IMR-90 (cell line): ENCODE measurements at regions not wholly inside any gene's neighbourhood (a gene's known extent, or its start where the extent isn't known, plus 50 kb on each side); places are given as distances from the start of the nearest gene placed in this dataset.

Experiments used
- ATAC-seq: fragments of 200-7000 bp; cut with Tn5 transposase; 2 replicates; pipeline ENCODE4 v1.9.1; 2020; ENCODE audit warnings: low read depth, mild to moderate bottlenecking, moderate library complexity
- BruUV-seq: library from RNA; stranded (reverse); fragments of 400-500 nt; replicated peaks from 2 replicates; lab custom pipeline; 2021; lab: Mats Ljungman, UMichigan
- CTCF ChIA-PET: fragments of 300-600 bp; formaldehyde crosslinking; extraction: SDS; loops from one replicate; lab custom pipeline; 2021; ENCODE audit warnings: antibody characterized with exemption; lab: Yijun Ruan, JAX
- POLR2A ChIA-PET: fragments of 300-600 bp; sonication (Branson Sonifier 250); formaldehyde crosslinking; loops from one replicate; lab custom pipeline; 2022; ENCODE audit warnings: antibody characterized with exemption; ENCODE audit not compliant: unreplicated experiment; lab: Charles Lee
- DNase-seq: peaks from one replicate; pipeline ENCODE4 v3.0.0; 2013
- H2AFZ ChIP-seq: replicated peaks from 2 replicates; pipeline ENCODE3; 2013; ENCODE audit warnings: low read length, mild to moderate bottlenecking; ENCODE audit not compliant: poor library complexity
- H2AK5ac ChIP-seq: 2 replicates; pipeline ENCODE4 v1.6.1; 2013; ENCODE audit warnings: low read depth, low read length, inconsistent platforms
- H2AK9ac ChIP-seq: replicated peaks from 2 replicates; pipeline ENCODE3; 2013; ENCODE audit warnings: mild to moderate bottlenecking, low read depth, low read length, moderate library complexity; ENCODE audit not compliant: poor library complexity
- H2BK120ac ChIP-seq: 2 replicates; pipeline ENCODE4 v1.6.1; 2013; ENCODE audit warnings: low read depth, low read length, inconsistent platforms
- H2BK15ac ChIP-seq: 3 replicates; pipeline ENCODE4 v1.6.1; 2013; ENCODE audit warnings: low read depth, low read length, inconsistent platforms
- H2BK20ac ChIP-seq: 2 replicates; pipeline ENCODE4 v1.6.1; 2013; ENCODE audit warnings: low read depth, mild to moderate bottlenecking, inconsistent platforms, low read length, moderate library complexity
- H2BK5ac ChIP-seq: 2 replicates; pipeline ENCODE4 v1.6.1; 2013; ENCODE audit warnings: mild to moderate bottlenecking, low read depth, low read length, inconsistent platforms; ENCODE audit not compliant: poor library complexity, severe bottlenecking
- H3K14ac ChIP-seq: replicated peaks from 2 replicates; pipeline ENCODE4 v1.6.1; 2013; ENCODE audit warnings: low read depth, low read length, inconsistent platforms
- H3K18ac ChIP-seq: 2 replicates; pipeline ENCODE4 v1.6.1; 2013; ENCODE audit warnings: low read depth, low read length, control low read depth
- H3K23ac ChIP-seq: 2 replicates; pipeline ENCODE4 v1.6.1; 2013; ENCODE audit warnings: low read depth, low read length, inconsistent platforms
- H3K27ac ChIP-seq: 2 replicates; pipeline ENCODE4 v1.5.1; 2013; ENCODE audit warnings: mild to moderate bottlenecking, control low read depth, low read length; ENCODE audit not compliant: insufficient read depth
- H3K27me3 ChIP-seq: 2 replicates; pipeline ENCODE4 v1.6.1; 2013; ENCODE audit warnings: low read length; ENCODE audit not compliant: control insufficient read depth, insufficient read depth
- H3K36me3 ChIP-seq: 2 replicates; pipeline ENCODE4 v1.6.1; 2013; ENCODE audit warnings: low read length, mixed read lengths; ENCODE audit not compliant: control insufficient read depth, insufficient read depth
- H3K4ac ChIP-seq: 2 replicates; pipeline ENCODE4 v1.6.1; 2013; ENCODE audit warnings: low read depth, low read length, inconsistent platforms
- H3K4me1 ChIP-seq: 2 replicates; pipeline ENCODE4 v1.6.1; 2013; ENCODE audit warnings: low read length, mixed read lengths; ENCODE audit not compliant: control insufficient read depth, insufficient read depth
- H3K4me2 ChIP-seq: 2 replicates; pipeline ENCODE4 v1.6.1; 2013; ENCODE audit warnings: low read depth, mild to moderate bottlenecking, control low read depth, low read length, moderate library complexity
- H3K4me3 ChIP-seq: 2 replicates; pipeline ENCODE4 v1.5.1; 2013; ENCODE audit warnings: low read depth, mild to moderate bottlenecking, control low read depth, low read length, moderate library complexity; ENCODE audit not compliant: insufficient read depth
- H3K56ac ChIP-seq: 2 replicates; pipeline ENCODE4 v1.6.1; 2013; ENCODE audit warnings: low read length, inconsistent platforms; ENCODE audit not compliant: insufficient read depth; ENCODE audit errors: extremely low read depth
- H3K79me1 ChIP-seq, 2 experiments: 2 replicates each; pipeline ENCODE4 v1.6.1; 2013; ENCODE audit warnings: low read length in 2 of 2, inconsistent platforms in 1 of 2, low read depth in 1 of 2
- H3K9ac ChIP-seq: 2 replicates; pipeline ENCODE4 v1.6.1; 2013; ENCODE audit warnings: low read depth, low read length, control low read depth
- H3K9me1 ChIP-seq: 2 replicates; pipeline ENCODE4 v1.6.1; 2013; ENCODE audit warnings: low read length, inconsistent platforms; ENCODE audit not compliant: insufficient read depth
- H3K9me3 ChIP-seq: 2 replicates; pipeline ENCODE4 v1.6.1; 2013; ENCODE audit warnings: low read length; ENCODE audit not compliant: control insufficient read depth, insufficient read depth
- H4K20me1 ChIP-seq: 2 replicates; pipeline ENCODE4 v1.6.1; 2013; ENCODE audit warnings: low read length, inconsistent platforms; ENCODE audit not compliant: insufficient read depth
- H4K5ac ChIP-seq: 2 replicates; pipeline ENCODE4 v1.6.1; 2013; ENCODE audit warnings: mild to moderate bottlenecking, low read depth, low read length, control low read depth
- H4K8ac ChIP-seq, 2 experiments: 2 replicates each; pipeline ENCODE4 v1.6.1; 2013; ENCODE audit warnings: low read depth in 2 of 2, low read length in 2 of 2, control low read depth in 1 of 2, inconsistent platforms in 1 of 2
- H4K91ac ChIP-seq: 2 replicates; pipeline ENCODE4 v1.6.1; 2013; ENCODE audit warnings: low read depth, low read length, inconsistent platforms; ENCODE audit not compliant: insufficient read depth
- MAZ ChIP-seq: IDR thresholded peaks from 2 replicates; pipeline ENCODE4 v1.6.1; 2012; ENCODE audit warnings: low read depth, mild to moderate bottlenecking, low read length, improper control_type of control experiment, moderate library complexity, borderline replicate concordance
- RCOR1 ChIP-seq: IDR thresholded peaks from 2 replicates; pipeline ENCODE4 v1.6.1; 2012; ENCODE audit warnings: mild to moderate bottlenecking, low read length, improper control_type of control experiment; ENCODE audit not compliant: insufficient replicate concordance
- WGBS, 2 experiments: methylation state at CpG; one replicate each; pipeline versions ENCODE4 v1.1.5 to v1.1.7; 2013; ENCODE audit warnings: missing lambda C conversion rate in 2 of 2; ENCODE audit not compliant: insufficient read length in 1 of 2; ENCODE audit errors: extremely low coverage in 2 of 2; 5-methylcytosine and 5-hydroxymethylcytosine counted together
- dilution Hi-C: fragments of 300-500 bp; cut with HindIII; formaldehyde crosslinking; loops from one replicate; pipeline ENCODE4 v1.14.3; 2018; ENCODE audit warnings: low sequenced_read_pairs; ENCODE audit not compliant: unreplicated experiment
- in situ Hi-C: fragments of 300-500 bp; cut with MboI; formaldehyde crosslinking; loops from 3 replicates; pipeline ENCODE4 v1.14.3; 2019; ENCODE audit warnings: low sequenced_read_pairs, inconsistent platforms, mixed read lengths
- intact Hi-C: fragments of 100-400 bp; cut with micrococcal nuclease; formaldehyde crosslinking; loops from 2 replicates; pipeline ENCODE4 v1.10.0; 2022

GRCh38 chr5:61256474-61256873, 75.6 kb upstream of the ZSWIM6 start:
- Histone ChIP-seq H3K27ac (no peak overlapping the region), H3K9ac (no peak overlapping the region), H2AK9ac (no peak overlapping the region), H3K4me1 (no peaks in the 10 kb centered on the region), H3K4me2 (no peak overlapping the region), H2BK20ac (no peak overlapping the region), H3K23ac (no peak overlapping the region), H2AK5ac (no peak overlapping the region), H2AFZ (no peak overlapping the region), H3K36me3 (no peaks in the 10 kb centered on the region), H3K4me3 (no peak overlapping the region), H3K18ac (no peak overlapping the region), H2BK15ac (no peak overlapping the region), H3K79me1 (no peaks in the 10 kb centered on the region), H4K20me1 (no peaks in the 10 kb centered on the region), H2BK5ac (no peak overlapping the region), H3K56ac (no peak overlapping the region; the same call in 1 of the 2 replicates), H3K9me1 (no peaks in the 10 kb centered on the region), H4K8ac (no peak overlapping the region), H2BK120ac (no peak overlapping the region), H4K91ac (no peak overlapping the region), H3K27me3 (no peaks in the 10 kb centered on the region; the same call in 1 of the 2 replicates), H3K14ac (no peak overlapping the region), H3K9me3 (no peaks in the 10 kb centered on the region), H3K4ac (no peak overlapping the region), H4K5ac (no peak overlapping the region)
- dilution Hi-C loops (no loop called here), intact Hi-C loops (loop anchor here (5.0 kb wide), 1 partner anchor 54 kb away; no protein-coding TSS in a partner anchor), in situ Hi-C loops (no loop called here)
- TF ChIP-seq RCOR1 (no peak), MAZ (no peak)
- WGBS, 2 experiments = no CpG with 5 or more reads among the region's 1 CpG
- DNase-seq = no peak
- ATAC-seq = no peak
- no TSS peak for BruUV-seq
- ChIA-PET POLR2A (interaction anchor here (0.6 kb wide), 1 partner anchor 423 kb away, joined by 8 read pairs; no protein-coding TSS in a partner anchor), CTCF (no interaction called here)
